Bronchial epithelial cell (primary cell): ENCODE measurements at regions not wholly inside any gene's neighbourhood (a gene's known extent, or its start where the extent isn't known, plus 50 kb on each side); places are given as distances from the start of the nearest gene placed in this dataset.

ENCODE experiments used
- DNase-seq: peaks from one replicate; pipeline ENCODE4 v3.0.0-alpha.2; 2010; ENCODE audit warnings: low read depth
- FAIRE-seq: peaks from 2 replicates; lab custom pipeline; 2011; peaks lifted over from hg19 to GRCh38; lab: Jason Lieb, UNC
- H3K27me3 ChIP-seq: 2 replicates; pipeline ENCODE4 v1.5.1; 2011; ENCODE audit warnings: low read length; ENCODE audit not compliant: control insufficient read depth, insufficient read depth
- H3K36me3 ChIP-seq: 2 replicates; pipeline ENCODE4 v1.5.1; 2011; ENCODE audit warnings: low read length; ENCODE audit not compliant: control insufficient read depth, insufficient read depth
- H3K4me3 ChIP-seq: 2 replicates; pipeline ENCODE4 v1.5.1; 2011; ENCODE audit warnings: mild to moderate bottlenecking, low read depth, low read length, control low read depth
- TF ChIP-seq, protein P1 (sequence below): IDR thresholded peaks from 2 replicates; pipeline ENCODE4 v1.5.1; 2011; ENCODE audit warnings: mild to moderate bottlenecking, moderate library complexity, low read length, control low read depth, inconsistent platforms; ENCODE audit not compliant: insufficient read depth, severe bottlenecking

DNA sequence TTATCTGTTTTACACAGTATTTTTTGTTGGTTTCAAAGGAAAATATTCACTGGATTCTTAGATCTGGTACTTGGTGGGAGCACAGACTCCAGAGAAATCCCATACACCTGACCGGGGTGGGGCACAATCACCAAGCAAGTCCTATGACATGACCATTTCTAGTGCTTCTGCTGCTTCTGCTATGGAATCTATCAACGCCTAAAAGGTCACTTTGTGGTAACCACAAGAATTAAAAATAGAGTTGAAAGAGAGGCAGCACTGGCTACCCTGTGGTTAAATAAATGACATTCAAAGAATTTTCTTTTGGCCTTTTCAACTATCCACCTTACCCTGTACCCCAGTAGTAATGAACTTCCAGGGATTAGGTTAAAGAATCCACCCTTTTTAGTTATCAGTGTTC is 329.9 kb upstream of the VWC2 start:
- FAIRE-seq, result no peak
- TF ChIP-seq, protein P1, sequence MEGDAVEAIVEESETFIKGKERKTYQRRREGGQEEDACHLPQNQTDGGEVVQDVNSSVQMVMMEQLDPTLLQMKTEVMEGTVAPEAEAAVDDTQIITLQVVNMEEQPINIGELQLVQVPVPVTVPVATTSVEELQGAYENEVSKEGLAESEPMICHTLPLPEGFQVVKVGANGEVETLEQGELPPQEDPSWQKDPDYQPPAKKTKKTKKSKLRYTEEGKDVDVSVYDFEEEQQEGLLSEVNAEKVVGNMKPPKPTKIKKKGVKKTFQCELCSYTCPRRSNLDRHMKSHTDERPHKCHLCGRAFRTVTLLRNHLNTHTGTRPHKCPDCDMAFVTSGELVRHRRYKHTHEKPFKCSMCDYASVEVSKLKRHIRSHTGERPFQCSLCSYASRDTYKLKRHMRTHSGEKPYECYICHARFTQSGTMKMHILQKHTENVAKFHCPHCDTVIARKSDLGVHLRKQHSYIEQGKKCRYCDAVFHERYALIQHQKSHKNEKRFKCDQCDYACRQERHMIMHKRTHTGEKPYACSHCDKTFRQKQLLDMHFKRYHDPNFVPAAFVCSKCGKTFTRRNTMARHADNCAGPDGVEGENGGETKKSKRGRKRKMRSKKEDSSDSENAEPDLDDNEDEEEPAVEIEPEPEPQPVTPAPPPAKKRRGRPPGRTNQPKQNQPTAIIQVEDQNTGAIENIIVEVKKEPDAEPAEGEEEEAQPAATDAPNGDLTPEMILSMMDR, result no peak

DNA sequence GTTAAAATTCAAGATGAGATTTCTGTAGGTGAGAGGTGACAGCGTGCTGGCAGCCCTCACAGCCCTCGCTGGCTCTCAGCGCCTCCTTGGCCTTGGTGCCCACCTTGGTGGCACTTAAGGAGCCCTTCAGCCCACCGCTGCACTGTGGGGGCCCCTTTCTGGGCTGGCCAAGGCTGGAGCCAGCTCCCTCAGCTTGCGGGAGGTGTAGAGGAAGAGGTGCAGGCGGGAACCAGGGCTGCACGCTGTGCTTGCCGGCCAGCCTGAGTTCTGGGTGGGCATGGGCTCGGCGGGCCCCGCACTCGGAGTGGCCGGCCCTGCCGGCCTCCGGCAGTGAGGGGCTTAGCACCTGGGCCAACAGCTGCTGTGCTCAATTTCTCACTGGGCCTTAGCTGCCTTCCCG is 320.0 kb upstream of the VWC2 start:
- H3K4me3 ChIP-seq, result no peak overlapping the region
- no peaks in the 10 kb centered on the region for H3K27me3 ChIP-seq
- TF ChIP-seq, protein P1, result no peak
- no peak for DNase-seq
- no peak for FAIRE-seq
- no peaks in the 10 kb centered on the region for H3K36me3 ChIP-seq

More for the DNA sequence above, 329.9 kb upstream of the VWC2 start:
- Histone ChIP-seq H3K36me3 (no peaks in the 10 kb centered on the region), H3K4me3 (no peak overlapping the region), H3K27me3 (no peaks in the 10 kb centered on the region)
- DNase-seq, result no peak

DNA sequence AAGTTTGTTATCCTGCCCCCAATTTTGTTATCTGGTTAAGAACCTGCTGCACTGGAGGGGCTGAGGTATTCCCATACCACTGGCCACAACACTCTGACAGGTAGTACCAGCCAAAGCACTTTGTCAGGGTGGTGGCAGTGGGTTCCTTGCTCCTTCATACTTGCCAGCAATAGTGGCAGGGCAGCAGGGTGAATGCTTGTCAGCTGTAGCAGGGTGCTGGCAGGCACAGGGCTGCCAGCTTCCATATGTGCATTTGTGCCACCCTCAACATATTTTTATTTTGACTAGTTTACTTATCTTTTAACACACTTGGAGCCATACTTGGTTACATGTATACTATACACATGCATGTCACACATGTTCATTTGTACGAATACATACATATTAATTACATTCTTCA is 294.0 kb upstream of the VWC2 start:
- DNase-seq (no peak), FAIRE-seq (no peak)
- TF ChIP-seq, protein P1, result no peak
- Histone ChIP-seq H3K36me3 (no peaks in the 10 kb centered on the region), H3K4me3 (no peak overlapping the region), H3K27me3 (no peaks in the 10 kb centered on the region)

DNA sequence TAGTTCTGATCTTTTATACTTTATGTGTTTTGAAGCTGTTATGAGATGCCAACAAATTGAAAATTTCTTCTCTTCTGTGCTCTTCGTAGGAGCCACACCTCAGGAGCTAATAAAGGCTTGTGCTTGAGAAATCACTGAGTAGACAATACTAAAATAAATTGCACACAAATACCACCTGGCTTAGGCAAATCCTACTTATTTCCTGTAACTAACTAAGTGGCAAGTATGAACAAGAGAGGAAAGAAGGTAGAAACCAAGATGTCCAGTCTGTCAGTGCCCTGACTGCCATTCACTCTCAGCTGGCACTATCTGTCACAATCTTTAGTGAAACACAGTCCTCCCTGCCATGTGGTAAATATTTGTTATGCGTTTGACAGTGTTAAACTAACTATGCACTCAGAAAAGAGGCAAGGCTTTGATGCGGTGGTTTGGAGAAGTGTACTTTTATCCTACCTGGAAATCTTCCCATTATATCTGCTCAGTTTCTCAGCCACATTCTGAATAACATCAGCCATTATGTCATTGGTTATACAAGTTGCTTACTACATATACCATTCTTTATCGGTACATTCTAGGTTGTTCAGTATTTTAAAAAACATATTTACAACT is 293.4 kb upstream of the VWC2 start:
- no peaks in the 10 kb centered on the region for H3K36me3 ChIP-seq
- FAIRE-seq (no peak), DNase-seq (no peak)
- no peak overlapping the region for H3K4me3 ChIP-seq
- TF ChIP-seq, protein P1, result no peak
- no peaks in the 10 kb centered on the region for H3K27me3 ChIP-seq

DNA sequence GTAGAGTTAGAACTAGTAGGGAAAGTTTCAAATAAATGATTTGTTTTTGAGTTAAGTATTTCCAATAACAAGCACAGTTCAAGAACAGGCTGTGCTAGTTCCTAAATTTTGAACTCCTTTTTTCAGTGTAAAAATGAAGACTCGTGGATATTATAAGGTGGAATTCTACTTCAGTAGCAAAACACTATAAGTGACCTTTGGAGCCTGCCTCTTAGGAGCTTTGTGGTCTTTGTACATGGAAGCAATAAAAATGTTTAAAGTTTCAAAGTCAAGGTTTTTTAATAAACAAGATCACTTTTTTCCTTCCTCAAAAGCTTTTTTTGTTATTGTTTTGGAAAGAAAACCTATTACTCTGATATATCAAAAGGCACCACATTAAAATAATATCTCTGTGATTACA is 292.4 kb upstream of the VWC2 start:
- DNase-seq (no peak), FAIRE-seq (no peak)
- no peaks in the 10 kb centered on the region for H3K27me3 ChIP-seq
- TF ChIP-seq, protein P1, result no peak
- H3K4me3 ChIP-seq, result no peak overlapping the region
- no peaks in the 10 kb centered on the region for H3K36me3 ChIP-seq

DNA sequence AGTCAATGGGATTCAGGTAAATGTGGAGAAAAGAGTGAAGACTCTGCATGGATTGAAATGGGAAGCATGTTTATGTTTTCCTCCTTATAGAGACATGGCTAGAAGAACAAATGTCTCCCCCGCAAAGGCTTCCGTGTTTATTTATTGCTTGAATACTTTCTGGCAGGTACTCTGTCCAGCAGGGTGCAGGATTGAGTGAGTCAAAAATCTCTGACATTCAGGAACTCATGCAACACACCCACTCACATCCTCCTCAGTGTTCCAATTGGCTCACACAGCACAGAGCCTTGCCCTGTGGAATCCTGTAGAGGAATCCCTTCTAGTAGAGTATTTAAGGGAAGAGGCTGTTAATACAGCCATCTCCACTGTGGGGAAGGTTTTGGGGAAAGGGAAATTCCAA is 290.3 kb upstream of the VWC2 start:
- FAIRE-seq (no peak), DNase-seq (no peak)
- no peaks in the 10 kb centered on the region for H3K36me3 ChIP-seq
- no peaks in the 10 kb centered on the region for H3K27me3 ChIP-seq
- no peak overlapping the region for H3K4me3 ChIP-seq
- TF ChIP-seq, protein P1, result no peak
